ENCODE measurements at regions not wholly inside any gene's neighbourhood (a gene's known extent, or its start where the extent isn't known, plus 50 kb on each side); places are given as distances from the start of the nearest gene placed in this dataset.

DNA sequence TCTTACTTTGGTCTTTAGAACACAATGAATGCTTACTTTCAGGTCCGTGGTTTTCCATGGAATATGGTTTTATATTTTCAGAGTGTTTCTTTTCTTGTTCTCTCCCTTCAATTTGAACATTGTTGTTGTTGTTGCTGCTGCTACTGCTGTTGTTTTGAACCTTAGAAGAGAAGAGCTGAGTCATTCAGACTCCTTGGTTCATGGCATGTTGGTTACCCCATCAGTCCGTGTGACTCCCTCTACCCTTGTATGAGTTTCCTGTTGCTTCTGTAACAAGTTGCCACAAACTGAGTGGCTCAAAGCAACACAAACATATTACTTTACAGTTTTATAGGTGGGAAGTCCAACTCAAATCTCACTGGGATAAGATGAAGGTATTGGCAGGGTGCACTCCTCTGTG, 511.0 kb downstream of the INSC start:
- no peak for DNase-seq

GRCh38 chr11:15627560-15627959, 512.8 kb downstream of the INSC start:
- DNase-seq, result no peak

GRCh38 chr11:15629690-15630321, 515.1 kb downstream of the INSC start:
- no peak for DNase-seq

DNA sequence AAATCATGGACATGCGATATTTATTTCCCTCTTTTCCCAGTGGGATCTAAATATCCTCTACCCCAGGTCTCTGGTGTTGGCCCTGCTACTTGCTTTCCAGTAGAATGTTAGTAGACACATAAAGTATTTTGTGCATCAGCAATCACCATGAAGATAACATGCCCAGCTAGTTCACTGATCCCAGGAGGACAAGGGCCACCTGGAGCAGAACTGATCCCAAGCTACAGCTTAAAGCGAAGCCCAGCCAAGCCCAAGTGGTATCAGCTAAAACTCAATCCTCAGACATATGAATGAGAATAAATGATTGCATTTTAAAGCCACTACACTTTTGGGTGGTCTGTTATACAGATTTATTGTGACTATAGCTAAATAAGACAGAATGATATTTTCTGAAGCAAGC, 516.2 kb downstream of the INSC start:
- DNase-seq, result no peak

- no peak for DNase-seq
Measured at GRCh38 chr11:15635521-15635920, 520.8 kb downstream of the INSC start.

GRCh38 chr11:15636521-15637089, 521.9 kb downstream of the INSC start:
- no peak for DNase-seq

DNA sequence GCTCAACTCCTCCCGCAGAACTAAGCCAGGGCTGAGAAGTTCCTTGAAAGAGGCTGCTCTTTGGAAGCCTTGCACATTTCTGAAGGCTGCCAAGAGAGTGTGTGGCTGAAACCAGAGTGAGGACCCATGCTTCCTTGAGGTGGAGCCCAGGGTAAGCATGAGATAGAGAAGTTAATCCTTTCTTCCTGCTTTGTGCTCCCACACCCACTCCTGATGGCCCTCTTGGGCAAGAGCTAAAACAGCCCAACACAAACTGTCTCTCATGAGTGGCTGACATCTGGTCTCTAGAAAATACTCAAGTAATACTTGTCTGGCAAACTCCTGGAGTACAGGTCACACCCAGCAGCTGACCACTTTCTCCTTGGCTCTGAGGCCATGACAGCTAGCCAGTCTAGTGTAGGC, 523.7 kb downstream of the INSC start:
- DNase-seq, result no peak

DNA sequence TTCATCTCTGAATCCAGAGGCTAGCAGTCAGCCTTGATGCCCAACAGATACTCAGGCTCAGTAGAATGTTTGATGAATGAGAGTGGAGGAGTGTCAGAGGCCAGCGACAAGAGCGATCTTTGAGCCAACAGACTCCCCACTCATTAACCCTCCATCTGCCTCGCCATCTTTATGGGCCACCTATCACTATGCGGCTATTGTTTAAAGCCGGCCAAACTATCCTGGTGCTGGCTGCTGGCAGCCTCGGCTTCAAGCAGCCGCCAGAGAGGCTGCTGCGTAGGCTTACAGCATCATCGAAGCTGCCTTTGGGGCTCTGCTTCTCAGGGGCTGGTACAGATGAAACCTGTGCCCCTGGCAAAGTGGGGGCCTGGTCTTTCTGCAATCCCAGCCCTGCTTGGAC, 525.6 kb downstream of the INSC start:
- no peak for DNase-seq

- DNase-seq, result no peak
Measured at GRCh38 chr11:15641271-15642045, 526.7 kb downstream of the INSC start.

DNA sequence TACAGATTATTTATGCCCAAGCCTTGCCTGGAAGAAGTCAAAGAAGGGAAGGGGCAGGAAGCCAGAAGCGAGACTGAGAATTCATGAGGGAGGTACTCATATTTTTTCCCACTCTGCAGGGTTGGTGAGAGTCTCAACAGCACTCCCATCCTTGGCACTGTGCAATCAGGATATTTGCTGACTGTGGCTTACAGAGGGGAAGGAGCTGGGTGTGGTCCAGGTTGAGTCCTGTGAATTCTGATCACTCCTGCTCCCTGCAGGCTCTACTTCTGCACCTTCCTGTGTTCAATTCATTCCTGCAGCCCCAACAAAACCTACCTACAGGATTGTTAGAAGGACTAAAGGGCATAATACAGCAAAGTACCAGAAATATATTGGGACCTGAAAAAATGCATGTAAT, 530.5 kb downstream of the INSC start:
- no peak for DNase-seq

DNA sequence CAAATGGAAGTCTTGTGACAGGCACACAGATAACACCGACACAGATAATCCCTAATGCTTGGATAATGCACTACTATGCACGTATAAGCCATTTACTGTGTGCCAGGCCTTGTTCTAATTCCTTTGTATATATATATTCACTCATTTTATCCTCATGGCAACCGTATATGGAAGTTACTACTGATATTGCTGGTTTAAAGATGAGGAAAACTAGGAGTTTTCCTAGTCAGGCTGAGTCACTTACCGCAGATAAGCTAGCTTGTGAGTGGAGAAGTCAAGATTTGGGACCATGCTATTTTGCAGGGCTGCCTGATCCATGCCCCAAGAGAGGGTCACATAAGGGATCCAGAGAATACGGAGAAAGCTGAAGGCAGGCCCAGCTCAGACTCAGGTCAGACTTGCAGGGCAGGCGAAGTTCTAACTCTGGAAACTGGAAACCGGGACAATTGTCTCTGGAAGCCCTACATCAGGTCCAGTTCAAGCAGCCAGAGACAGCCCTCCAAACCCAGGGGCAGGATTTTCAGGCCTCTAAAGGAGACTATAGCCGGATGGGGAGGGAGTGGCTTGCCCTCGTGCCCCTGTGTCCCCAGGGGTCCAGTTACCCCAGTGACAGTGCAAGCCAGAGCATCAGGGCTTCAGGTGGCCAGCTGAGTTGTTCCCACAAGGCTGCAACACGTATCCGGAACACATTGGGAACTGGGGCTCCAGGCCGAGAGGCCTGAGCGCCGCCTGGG, 534.8 kb downstream of the INSC start:
- no peak for DNase-seq

- no peak for DNase-seq
Measured at GRCh38 chr11:15650105-15650938, 535.6 kb downstream of the INSC start.

GRCh38 chr11:15651033-15651432, 536.3 kb downstream of the INSC start:
- no peak for DNase-seq

- no peak for DNase-seq
Measured at GRCh38 chr11:15651816-15652215, 537.1 kb downstream of the INSC start.

- DNase-seq, result no peak
Measured at GRCh38 chr11:15653191-15653710, 538.5 kb downstream of the INSC start.

DNA sequence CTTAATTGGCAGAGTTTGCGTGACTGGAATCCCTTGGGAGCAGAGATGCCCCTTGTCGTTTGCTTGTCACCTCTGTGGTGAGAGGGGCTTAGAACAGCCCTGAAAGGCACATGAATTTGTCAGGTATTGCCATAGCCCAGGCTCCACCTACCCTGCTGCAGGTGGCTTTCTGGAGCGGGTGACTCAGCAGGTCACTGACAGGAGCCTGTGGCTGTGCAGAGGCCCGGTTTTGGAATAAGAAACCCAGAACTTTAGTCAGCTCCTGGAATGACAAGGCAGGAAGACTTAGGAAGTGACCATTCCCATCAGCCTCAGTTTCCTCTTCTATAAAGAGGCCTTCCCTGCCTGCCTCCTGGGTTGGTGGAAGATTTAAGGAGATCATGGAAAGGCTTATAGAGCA, 539.7 kb downstream of the INSC start:
- DNase-seq, result no peak

- DNase-seq, result no peak
Measured at GRCh38 chr11:15655552-15655951, 540.8 kb downstream of the INSC start.

GRCh38 chr11:15657264-15657663, 542.5 kb downstream of the INSC start:
- no peak for DNase-seq

DNA sequence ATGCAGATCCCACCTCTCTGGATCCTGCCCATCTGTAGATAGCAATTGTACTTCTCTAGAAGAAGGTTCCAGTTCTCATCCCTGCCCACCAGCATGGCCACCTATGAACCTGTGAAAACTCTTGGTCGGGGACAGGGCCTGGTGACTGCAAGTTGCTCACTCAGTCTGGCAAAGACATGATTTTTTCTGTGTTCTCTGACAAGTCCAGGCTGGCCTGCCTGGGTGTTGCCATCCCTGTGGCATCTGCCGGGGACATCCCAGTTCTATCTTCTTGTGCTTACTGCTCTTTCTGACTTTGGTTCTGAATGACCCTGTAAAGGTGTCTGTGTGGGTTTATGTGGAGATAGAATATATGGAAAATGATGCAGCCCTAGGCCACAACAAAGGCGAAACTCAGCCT, 545.8 kb downstream of the INSC start:
- DNase-seq, result no peak

DNA sequence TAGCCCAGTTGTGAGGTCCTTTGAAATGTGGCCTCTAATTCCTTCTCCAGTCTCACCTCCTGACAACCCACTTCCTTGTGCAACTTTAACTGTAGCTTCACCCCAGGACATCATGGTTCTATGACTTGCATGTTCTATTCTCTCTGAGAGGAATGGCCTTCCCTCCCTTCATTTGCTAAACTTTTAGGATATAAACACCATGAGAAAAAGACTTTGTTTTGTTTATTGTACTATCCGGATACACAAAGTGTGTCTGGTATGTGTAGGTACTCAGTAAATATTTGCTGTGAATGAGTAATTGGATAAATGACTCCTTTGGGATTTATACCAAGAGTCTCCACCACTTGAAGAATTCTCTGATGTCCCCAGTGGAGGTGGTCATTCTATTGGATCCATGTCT, 547.6 kb downstream of the INSC start:
- DNase-seq, result no peak

- no peak for DNase-seq
Measured at GRCh38 chr11:15663777-15664218, 549.1 kb downstream of the INSC start.

- DNase-seq, result no peak
Measured at GRCh38 chr11:15665368-15665871, 550.7 kb downstream of the INSC start.

Data from SIG-M5 (cell line).